ENCODE measurements at regions not wholly inside any gene's neighbourhood (a gene's known extent, or its start where the extent isn't known, plus 50 kb on each side); places are given as distances from the start of the nearest gene placed in this dataset.
"Not testable (repeated sequence)": the region's sequence is repeated elsewhere in the genome, so short reads cannot be mapped to it uniquely, and the experiment has no call there.

GRCh38 chr6:141077355-141078333 is 1055.1 kb upstream of the GJE1 start:
- no peak overlapping the region for H3K4me3 ChIP-seq (ENCODE audit: low read depth, low read length)
- no peak for TF ChIP-seq MYC (IDR thresholded peaks at IDR 0.05; ENCODE audit: low read depth, low read length)
- peak; percentile 41 for TF ChIP-seq CTCF (IDR thresholded peaks at IDR 0.05; ENCODE audit: low read depth, low read length)
- DNase-seq (ENCODE audit: low read depth), result peak; percentile 63

GRCh38 chr6:141057761-141058160 is 1075.0 kb upstream of the GJE1 start:
- TF ChIP-seq POLR2A (IDR thresholded peaks at IDR 0.05; ENCODE audit: extremely low read depth, insufficient read length) (no peak), CTCF (IDR thresholded peaks at IDR 0.05; ENCODE audit: low read depth, low read length) (no peak), MYC (IDR thresholded peaks at IDR 0.05; ENCODE audit: low read depth, low read length) (no peak), MAX (IDR thresholded peaks at IDR 0.05; ENCODE audit: low read depth, low read length) (no peak)
- no peak for DNase-seq (ENCODE audit: low read depth)
- no peak overlapping the region for H3K4me3 ChIP-seq (ENCODE audit: low read depth, low read length)

GRCh38 chr6:141056945-141057625 is 1075.6 kb upstream of the GJE1 start:
- DNase-seq (ENCODE audit: low read depth), result peak; percentile 9
- no peak overlapping the region for H3K4me3 ChIP-seq (ENCODE audit: low read depth, low read length)
- TF ChIP-seq CTCF (IDR thresholded peaks at IDR 0.05; ENCODE audit: low read depth, low read length) (no peak), MYC (IDR thresholded peaks at IDR 0.05; ENCODE audit: low read depth, low read length) (no peak), MAX (IDR thresholded peaks at IDR 0.05; ENCODE audit: low read depth, low read length) (no peak), POLR2A (IDR thresholded peaks at IDR 0.05; ENCODE audit: extremely low read depth, insufficient read length) (no peak)

- no peak for DNase-seq (ENCODE audit: low read depth)
- TF ChIP-seq POLR2A (IDR thresholded peaks at IDR 0.05; ENCODE audit: extremely low read depth, insufficient read length) (no peak), MYC (IDR thresholded peaks at IDR 0.05; ENCODE audit: low read depth, low read length) (no peak), MAX (IDR thresholded peaks at IDR 0.05; ENCODE audit: low read depth, low read length) (no peak), CTCF (IDR thresholded peaks at IDR 0.05; ENCODE audit: low read depth, low read length) (no peak)
- H3K4me3 ChIP-seq (ENCODE audit: low read depth, low read length), result no peak overlapping the region
Measured at GRCh38 chr6:141050471-141050870, 1082.3 kb upstream of the GJE1 start.

- TF ChIP-seq MAX (IDR thresholded peaks at IDR 0.05; ENCODE audit: low read depth, low read length), result no peak
- TF ChIP-seq CTCF (IDR thresholded peaks at IDR 0.05; ENCODE audit: low read depth, low read length), result no peak
- TF ChIP-seq MYC (IDR thresholded peaks at IDR 0.05; ENCODE audit: low read depth, low read length), result no peak
- TF ChIP-seq POLR2A (IDR thresholded peaks at IDR 0.05; ENCODE audit: extremely low read depth, insufficient read length), result no peak
- DNase-seq (ENCODE audit: low read depth), result no peak
Measured at GRCh38 chr6:141048451-141048850, 1084.3 kb upstream of the GJE1 start.

GRCh38 chr6:141046496-141046895 is 1086.2 kb upstream of the GJE1 start:
- H3K4me3 ChIP-seq (ENCODE audit: low read depth, low read length); DNase-seq (ENCODE audit: low read depth): not testable (repeated sequence)

More at GRCh38 chr6:141048451-141048850, 1084.3 kb upstream of the GJE1 start:
- no peak overlapping the region for H3K4me3 ChIP-seq (ENCODE audit: low read depth, low read length)
